GM23248 (cell line): ENCODE measurements at regions not wholly inside any gene's neighbourhood (a gene's known extent, or its start where the extent isn't known, plus 50 kb on each side); places are given as distances from the start of the nearest gene placed in this dataset.
"Not testable (repeated sequence)": the region's sequence is repeated elsewhere in the genome, so short reads cannot be mapped to it uniquely, and the experiment has no call there.

Experiments
- DNase-seq: peaks from one replicate; pipeline ENCODE4 v3.0.0-alpha.2; 2015
- H2AFZ ChIP-seq: fragments of 200-600 bp; sonication (generic); 2 replicates; pipeline ENCODE4 v1.6.1; 2016; ENCODE audit warnings: antibody characterized with exemption
- H3F3A ChIP-seq: fragments of 200-600 bp; sonication (generic); 2 replicates; pipeline ENCODE4 v1.6.1; 2016; ENCODE audit warnings: mild to moderate bottlenecking, antibody characterized with exemption, mixed run types; ENCODE audit not compliant: insufficient read depth
- H3K27ac ChIP-seq: fragments of 200-600 bp; sonication (generic); 2 replicates; pipeline ENCODE4 v1.5.1; 2016; ENCODE audit warnings: mild to moderate bottlenecking
- H3K27me3 ChIP-seq: fragments of 200-600 bp; sonication (generic); replicated peaks from 2 replicates; pipeline ENCODE4 v1.6.1; 2016; ENCODE audit warnings: mild to moderate bottlenecking; ENCODE audit not compliant: insufficient read depth
- H3K36me3 ChIP-seq: fragments of 200-600 bp; sonication (generic); 2 replicates; pipeline ENCODE4 v1.6.1; 2016; ENCODE audit warnings: low read depth, mild to moderate bottlenecking
- H3K4me1 ChIP-seq: fragments of 200-600 bp; sonication (generic); 2 replicates; pipeline ENCODE4 v1.6.1; 2016; ENCODE audit warnings: mild to moderate bottlenecking; ENCODE audit not compliant: insufficient read depth
- H3K4me2 ChIP-seq: fragments of 200-600 bp; sonication (generic); one replicate; pipeline ENCODE4 v1.6.1; 2016; ENCODE audit warnings: mild to moderate bottlenecking; ENCODE audit not compliant: unreplicated experiment
- H3K4me3 ChIP-seq: fragments of 200-600 bp; sonication (generic); 2 replicates; pipeline ENCODE4 v1.5.1; 2016; ENCODE audit warnings: mild to moderate bottlenecking
- H3K79me2 ChIP-seq: fragments of 200-600 bp; sonication (generic); 2 replicates; pipeline ENCODE4 v1.6.1; 2016; ENCODE audit warnings: mild to moderate bottlenecking; ENCODE audit not compliant: insufficient read depth
- H3K9ac ChIP-seq: fragments of 200-600 bp; sonication (generic); 2 replicates; pipeline ENCODE4 v1.6.1; 2016; ENCODE audit warnings: mild to moderate bottlenecking
- H3K9me2 ChIP-seq: fragments of 200-600 bp; sonication (generic); 2 replicates; pipeline ENCODE4 v1.6.1; 2016; ENCODE audit warnings: mixed run types, mild to moderate bottlenecking, moderate library complexity; ENCODE audit not compliant: insufficient read depth
- H3K9me3 ChIP-seq: fragments of 200-600 bp; sonication (generic); one replicate; pipeline ENCODE4 v1.6.1; 2017; ENCODE audit warnings: low read depth
- H4K20me1 ChIP-seq: fragments of 200-600 bp; sonication (generic); 2 replicates; pipeline ENCODE4 v1.6.0; 2016; ENCODE audit not compliant: insufficient read depth
- EZH2 ChIP-seq: fragments of 200-600 bp; sonication (generic); IDR thresholded peaks from 2 replicates; pipeline ENCODE4 v1.6.1; 2018; ENCODE audit warnings: antibody characterized with exemption, mild to moderate bottlenecking; ENCODE audit not compliant: insufficient read depth, poor library complexity, severe bottlenecking
- EZH2phosphoT487 ChIP-seq: fragments of 200-600 bp; sonication (generic); IDR thresholded peaks from 2 replicates; pipeline ENCODE4 v1.6.1; 2018; ENCODE audit warnings: antibody characterized with exemption, moderate library complexity, mild to moderate bottlenecking, low read depth; ENCODE audit not compliant: insufficient read depth
- WGBS, 2 experiments: methylation state at CpG; one replicate each; pipeline ENCODE4 v1.1.6; 2015 to 2017; ENCODE audit warnings: low lambda C conversion rate in 2 of 2, low coverage in 1 of 2; ENCODE audit errors: missing lambda C conversion rate in 2 of 2; 5-methylcytosine and 5-hydroxymethylcytosine counted together
- in situ Hi-C: fragments of 300-500 bp; cut with MboI; formaldehyde crosslinking; loops from 2 replicates; pipeline ENCODE4 v1.15.0; 2020

GRCh38 chr3:190180268-190180667, 59.6 kb upstream of the P3H2 start:
- no peaks in the 10 kb centered on the region for H3K9me2 ChIP-seq
- H3K27ac ChIP-seq, result peak overlapping the region; percentile 82
- 0 out of 2 replicates have a peak overlapping the region, but pooled peaks have one; percentile 20 for H3K4me3 ChIP-seq
- no peaks in the 10 kb centered on the region for H3K79me2 ChIP-seq
- H3F3A ChIP-seq, result peaks cover 37% of the 10 kb centered on the region
- H3K9ac ChIP-seq, result peak overlapping the region; percentile 47
- 0 to 9% methylated on average over 1 of the region's 1 CpG for WGBS, 2 experiments
- no peaks in the 10 kb centered on the region for H3K9me3 ChIP-seq
- no peaks in the 10 kb centered on the region for H3K36me3 ChIP-seq
- H3K27me3 ChIP-seq, result no peaks in the 10 kb centered on the region
- peak; percentile 68 for DNase-seq
- H3K4me2 ChIP-seq, result peak overlapping the region; percentile 50
- H4K20me1 ChIP-seq, result no peaks in the 10 kb centered on the region
- in situ Hi-C loops, result no loop called here
- peaks cover 46% of the 10 kb centered on the region for H3K4me1 ChIP-seq
- H2AFZ ChIP-seq, result no peak overlapping the region
- TF ChIP-seq EZH2phosphoT487, result no peak
- TF ChIP-seq EZH2, result no peak

GRCh38 chr3:190178779-190179178, 58.1 kb upstream of the P3H2 start:
- H3F3A ChIP-seq, result peaks cover 33% of the 10 kb centered on the region
- no peak overlapping the region for H3K4me3 ChIP-seq
- H4K20me1 ChIP-seq, result no peaks in the 10 kb centered on the region
- H3K9me3 ChIP-seq, result no peaks in the 10 kb centered on the region
- H3K27ac ChIP-seq, result no peak overlapping the region
- H3K4me2 ChIP-seq, result no peak overlapping the region
- no peak for DNase-seq
- H3K27me3 ChIP-seq, result no peaks in the 10 kb centered on the region
- no peak overlapping the region for H3K9ac ChIP-seq
- no peaks in the 10 kb centered on the region for H3K36me3 ChIP-seq
- H3K9me2 ChIP-seq, result no peaks in the 10 kb centered on the region
- peaks cover 43% of the 10 kb centered on the region for H3K4me1 ChIP-seq
- TF ChIP-seq EZH2 (no peak), EZH2phosphoT487 (no peak)
- WGBS, 2 experiments, result 78 to 86% methylated on average over 2 of the region's 2 CpGs
- in situ Hi-C loops, result no loop called here
- no peaks in the 10 kb centered on the region for H3K79me2 ChIP-seq
- no peak overlapping the region for H2AFZ ChIP-seq

GRCh38 chr3:190176933-190177525, 56.3 kb upstream of the P3H2 start:
- H3K4me2 ChIP-seq, H3K27me3 ChIP-seq, H4K20me1 ChIP-seq, H3K27ac ChIP-seq, H3K9ac ChIP-seq, H3K9me2 ChIP-seq, H3K79me2 ChIP-seq, in situ Hi-C loops, DNase-seq, H3K9me3 ChIP-seq, H3K36me3 ChIP-seq, H2AFZ ChIP-seq, H3K4me3 ChIP-seq: not testable (repeated sequence)
- H3F3A ChIP-seq, result peaks cover 28% of the 10 kb centered on the region
- peaks cover 47% of the 10 kb centered on the region for H3K4me1 ChIP-seq
- WGBS, 2 experiments, result 95 to 97% methylated on average over 26 to 38 of the region's 39 CpGs

- Histone ChIP-seq H3K4me1 (peaks cover 47% of the 10 kb centered on the region), H3F3A (peaks cover 28% of the 10 kb centered on the region)
- in situ Hi-C loops, H3K9me2 ChIP-seq, H3K79me2 ChIP-seq, H4K20me1 ChIP-seq, H3K4me3 ChIP-seq, H3K36me3 ChIP-seq, H3K27me3 ChIP-seq, H3K9ac ChIP-seq, H3K4me2 ChIP-seq, DNase-seq, H3K27ac ChIP-seq, H3K9me3 ChIP-seq, H2AFZ ChIP-seq: not testable (repeated sequence)
- 97% methylated on average over 10 of the region's 10 CpGs for WGBS, 2 experiments
Measured at GRCh38 chr3:190176106-190176505, 55.4 kb upstream of the P3H2 start.

- H3K27me3 ChIP-seq, result no peaks in the 10 kb centered on the region
- no peaks in the 10 kb centered on the region for H3K36me3 ChIP-seq
- no peaks in the 10 kb centered on the region for H3K79me2 ChIP-seq
- peaks cover 41% of the 10 kb centered on the region for H3K4me1 ChIP-seq
- in situ Hi-C loops, result no loop called here
- no peaks in the 10 kb centered on the region for H4K20me1 ChIP-seq
- H2AFZ ChIP-seq, result no peak overlapping the region
- peak; percentile 70 for DNase-seq
- no peak overlapping the region for H3K4me2 ChIP-seq
- H3F3A ChIP-seq, result peaks cover 24% of the 10 kb centered on the region
- WGBS, 2 experiments, result 51 to 66% methylated on average over 1 of the region's 1 CpG
- no peaks in the 10 kb centered on the region for H3K9me2 ChIP-seq
- H3K9me3 ChIP-seq, result no peaks in the 10 kb centered on the region
- no peak overlapping the region for H3K27ac ChIP-seq
- H3K9ac ChIP-seq, result no peak overlapping the region
- no peak overlapping the region for H3K4me3 ChIP-seq
- no peak for TF ChIP-seq EZH2phosphoT487
- TF ChIP-seq EZH2, result no peak
Measured at GRCh38 chr3:190175490-190175889, 54.8 kb upstream of the P3H2 start.
